H9 (cell line): ENCODE measurements at regions not wholly inside any gene's neighbourhood (a gene's known extent, or its start where the extent isn't known, plus 50 kb on each side); places are given as distances from the start of the nearest gene placed in this dataset.

Experiments used
- DNase-seq: peaks from one replicate; pipeline ENCODE4 v3.0.0-alpha.2; 2017
- H2AFZ ChIP-seq: one replicate; pipeline ENCODE4 v1.6.1; 2013; ENCODE audit warnings: mild to moderate bottlenecking, low read length, control low read depth, moderate library complexity
- H2AK5ac ChIP-seq: 2 replicates; pipeline ENCODE4 v1.6.1; 2013; ENCODE audit warnings: low read length, control low read depth, mixed read lengths; ENCODE audit not compliant: insufficient read length
- H2BK120ac ChIP-seq: one replicate; pipeline ENCODE4 v1.6.1; 2013; ENCODE audit warnings: low read depth, mild to moderate bottlenecking, low read length, control low read depth, inconsistent platforms; ENCODE audit not compliant: poor library complexity, severe bottlenecking
- H2BK12ac ChIP-seq: 2 replicates; pipeline ENCODE4 v1.6.1; 2013; ENCODE audit warnings: low read length, control low read depth, mixed read lengths, low read depth; ENCODE audit not compliant: insufficient read length
- H2BK15ac ChIP-seq: 2 replicates; pipeline ENCODE4 v1.6.1; 2013; ENCODE audit warnings: low read depth, low read length, control low read depth
- H2BK20ac ChIP-seq: one replicate; pipeline ENCODE4 v1.6.1; 2013; ENCODE audit warnings: low read depth, mild to moderate bottlenecking, low read length, control low read depth, inconsistent platforms; ENCODE audit not compliant: poor library complexity, severe bottlenecking
- H2BK5ac ChIP-seq: 2 replicates; pipeline ENCODE4 v1.6.1; 2013; ENCODE audit warnings: low read length, control low read depth, mixed read lengths; ENCODE audit not compliant: insufficient read length
- H3K14ac ChIP-seq: 2 replicates; pipeline ENCODE4 v1.6.1; 2013; ENCODE audit warnings: low read length, control low read depth; ENCODE audit not compliant: insufficient read depth
- H3K18ac ChIP-seq: 2 replicates; pipeline ENCODE4 v1.6.1; 2013; ENCODE audit warnings: low read depth, mild to moderate bottlenecking, mixed read lengths, low read length, control low read depth; ENCODE audit not compliant: insufficient read length
- H3K23ac ChIP-seq: 2 replicates; pipeline ENCODE4 v1.6.1; 2013; ENCODE audit warnings: low read length, control low read depth, mixed read lengths, low read depth; ENCODE audit not compliant: insufficient read length
- H3K23me2 ChIP-seq: 2 replicates; pipeline ENCODE4 v1.6.1; 2013; ENCODE audit warnings: low read depth, mild to moderate bottlenecking, mixed read lengths, low read length, control low read depth; ENCODE audit not compliant: insufficient read length, poor library complexity, severe bottlenecking
- H3K27ac ChIP-seq: 2 replicates; pipeline ENCODE4 v1.5.1; 2013; ENCODE audit warnings: low read length, control low read depth, mixed read lengths, low read depth; ENCODE audit not compliant: insufficient read length
- H3K27me3 ChIP-seq: 2 replicates; pipeline ENCODE4 v1.6.1; 2013; ENCODE audit warnings: low read length, control low read depth, inconsistent platforms; ENCODE audit not compliant: insufficient read depth
- H3K4ac ChIP-seq: 2 replicates; pipeline ENCODE4 v1.6.1; 2013; ENCODE audit warnings: low read depth, mild to moderate bottlenecking, control low read depth, inconsistent platforms, low read length, moderate library complexity
- H3K4me1 ChIP-seq: 2 replicates; pipeline ENCODE4 v1.6.1; 2013; ENCODE audit warnings: low read length, control low read depth, inconsistent platforms; ENCODE audit not compliant: insufficient read depth
- H3K4me2 ChIP-seq: 2 replicates; pipeline ENCODE4 v1.6.1; 2013; ENCODE audit warnings: low read length, control low read depth, mixed read lengths; ENCODE audit not compliant: insufficient read length, insufficient read depth
- H3K56ac ChIP-seq: 2 replicates; pipeline ENCODE4 v1.6.1; 2013; ENCODE audit warnings: low read depth, mild to moderate bottlenecking, mixed read lengths, low read length, control low read depth; ENCODE audit not compliant: insufficient read length
- H3K79me1 ChIP-seq: 2 replicates; pipeline ENCODE4 v1.6.1; 2013; ENCODE audit warnings: low read depth, mild to moderate bottlenecking, moderate library complexity, low read length, control low read depth, inconsistent platforms; ENCODE audit not compliant: insufficient read depth, poor library complexity, severe bottlenecking
- H3K79me2 ChIP-seq: 2 replicates; pipeline ENCODE4 v1.6.1; 2013; ENCODE audit warnings: low read length, control low read depth, inconsistent platforms; ENCODE audit not compliant: insufficient read depth
- H3K9ac ChIP-seq: 2 replicates; pipeline ENCODE4 v1.6.1; 2013; ENCODE audit warnings: low read length, control low read depth, mixed read lengths; ENCODE audit not compliant: insufficient read length; ENCODE audit errors: extremely low read depth
- H3K9me3 ChIP-seq: one replicate; pipeline ENCODE4 v1.6.1; 2013; ENCODE audit warnings: low read depth, low read length, inconsistent platforms; ENCODE audit not compliant: control insufficient read depth
- H3T11ph ChIP-seq: one replicate; pipeline ENCODE4 v1.6.1; 2013; ENCODE audit warnings: mild to moderate bottlenecking, low read length, control low read depth, inconsistent platforms
- H4K20me1 ChIP-seq: one replicate; pipeline ENCODE4 v1.6.1; 2013; ENCODE audit not compliant: control insufficient read depth, insufficient read length, insufficient read depth
- H4K5ac ChIP-seq: 2 replicates; pipeline ENCODE4 v1.6.1; 2013; ENCODE audit warnings: low read depth, mild to moderate bottlenecking, mixed read lengths, low read length, control low read depth; ENCODE audit not compliant: insufficient read length
- H4K8ac ChIP-seq: replicated peaks from 2 replicates; pipeline ENCODE4 v1.6.1; 2013; ENCODE audit warnings: low read length, control low read depth, mixed read lengths, low read depth; ENCODE audit not compliant: insufficient read length
- H4K91ac ChIP-seq: 2 replicates; pipeline ENCODE4 v1.6.1; 2013; ENCODE audit warnings: low read depth, mild to moderate bottlenecking, moderate library complexity, mixed read lengths, low read length, control low read depth; ENCODE audit not compliant: insufficient read length
- H3K27ac Mint-ChIP-seq, 3 experiments: 2 replicates in 2 of 3; 3 replicates in 1 of 3; pipeline ENCODE4 v1.8.0; 2020 to 2021; ENCODE audit warnings: mixed read lengths in 3 of 3, mild to moderate bottlenecking in 1 of 3, moderate library complexity in 1 of 3
- H3K27me3 Mint-ChIP-seq: 2 replicates; pipeline ENCODE4 v1.8.0; 2021; ENCODE audit warnings: low read depth, mild to moderate bottlenecking, moderate library complexity, mixed read lengths
- H3K36me3 Mint-ChIP-seq, 3 experiments: 2 replicates in 2 of 3; 3 replicates in 1 of 3; pipeline ENCODE4 v1.8.0; 2020 to 2021; ENCODE audit warnings: low read depth in 3 of 3, mixed read lengths in 3 of 3; ENCODE audit not compliant: insufficient read depth in 1 of 3
- H3K4me1 Mint-ChIP-seq, 2 experiments: 2 replicates each; pipeline ENCODE4 v1.8.0; 2020; ENCODE audit warnings: mixed read lengths in 2 of 2
- H3K4me3 Mint-ChIP-seq, 2 experiments: 2 replicates in 1 of 2; 3 replicates in 1 of 2; pipeline ENCODE4 v1.8.0; 2020 to 2021; ENCODE audit warnings: mild to moderate bottlenecking in 2 of 2, mixed read lengths in 2 of 2, moderate library complexity in 1 of 2
- H3K9me3 Mint-ChIP-seq, 2 experiments: 2 replicates in 1 of 2; 3 replicates in 1 of 2; pipeline ENCODE4 v1.8.0; 2020; ENCODE audit warnings: mild to moderate bottlenecking in 2 of 2, mixed read lengths in 2 of 2, moderate library complexity in 1 of 2
- WGBS: extraction: QIAGEN DNeasy Blood & Tissue Kit; methylation state at CpG from one replicate; pipeline ENCODE4 v1.1.7; 2013; ENCODE audit warnings: missing lambda C conversion rate, low lambda C conversion rate, mixed read lengths; ENCODE audit not compliant: insufficient read length; ENCODE audit errors: extremely low coverage; 5-methylcytosine and 5-hydroxymethylcytosine counted together
- TF ChIP-seq, protein P1 (sequence below): fragments of 200-600 bp; sonication (generic); conservative IDR thresholded peaks from 3 replicates; pipeline ENCODE4 v1.8.0; 2021; ENCODE audit warnings: antibody characterized with exemption, mild to moderate bottlenecking

DNA sequence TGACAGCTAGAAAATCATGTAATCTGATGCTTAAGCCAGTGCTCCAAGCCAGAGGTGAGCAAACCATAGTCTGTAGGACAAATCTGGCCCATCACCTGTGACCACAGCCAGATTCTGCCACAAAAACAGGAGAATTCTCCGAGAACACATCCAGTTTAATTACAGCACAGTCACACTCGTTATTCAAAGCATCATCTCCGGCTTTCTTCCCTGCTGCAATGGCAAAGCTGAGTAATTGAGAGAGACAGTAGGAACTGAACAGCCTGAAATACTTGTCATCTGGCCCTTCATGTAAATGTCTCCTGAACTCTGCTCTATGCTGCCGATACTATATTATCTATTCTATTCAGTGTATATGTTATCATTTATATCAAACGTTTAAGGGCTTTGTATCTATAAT lies 121.4 kb upstream of the FOXF1 start:
- Histone ChIP-seq H3K9me3 (no peaks in the 10 kb centered on the region), H3K4me1 (0 out of 2 replicates have a peak, but pooled peaks cover under 1% of the 10 kb centered on the region), H2AFZ (no peak overlapping the region), H2AK5ac (no peak overlapping the region), H3K23me2 (no peaks in the 10 kb centered on the region), H4K8ac (no peak overlapping the region), H3K14ac (no peak overlapping the region), H3K4me2 (no peak overlapping the region), H2BK5ac (no peak overlapping the region), H3K23ac (no peak overlapping the region), H3K18ac (no peak overlapping the region), H4K91ac (no peak overlapping the region), H2BK15ac (no peak overlapping the region), H3K27me3 (no peaks in the 10 kb centered on the region), H4K20me1 (no peaks in the 10 kb centered on the region), H3K79me1 (no peaks in the 10 kb centered on the region), H3K9ac (no peak overlapping the region), H4K5ac (no peak overlapping the region), H2BK12ac (no peak overlapping the region), H3K27ac (no peak overlapping the region), H2BK120ac (no peak overlapping the region), H3K4ac (no peak overlapping the region), H3K56ac (no peak overlapping the region), H2BK20ac (no peak overlapping the region), H3T11ph (no peak overlapping the region), H3K79me2 (no peaks in the 10 kb centered on the region)
- Mint-ChIP-seq H3K27ac (no peak overlapping the region), H3K9me3 (no peaks in the 10 kb centered on the region; a peak in 1 of 5 replicates), H3K4me1 (peaks cover 0 to 5% of the 10 kb centered on the region in 2 experiments; a peak in 2 of 4 replicates), H3K36me3 (no peaks in the 10 kb centered on the region), H3K4me3 (no peak overlapping the region), H3K27me3 (peaks cover 11% of the 10 kb centered on the region)
- no peak for DNase-seq
- no CpG with 5 or more reads among the region's 5 CpGs for WGBS
- TF ChIP-seq, protein P1, sequence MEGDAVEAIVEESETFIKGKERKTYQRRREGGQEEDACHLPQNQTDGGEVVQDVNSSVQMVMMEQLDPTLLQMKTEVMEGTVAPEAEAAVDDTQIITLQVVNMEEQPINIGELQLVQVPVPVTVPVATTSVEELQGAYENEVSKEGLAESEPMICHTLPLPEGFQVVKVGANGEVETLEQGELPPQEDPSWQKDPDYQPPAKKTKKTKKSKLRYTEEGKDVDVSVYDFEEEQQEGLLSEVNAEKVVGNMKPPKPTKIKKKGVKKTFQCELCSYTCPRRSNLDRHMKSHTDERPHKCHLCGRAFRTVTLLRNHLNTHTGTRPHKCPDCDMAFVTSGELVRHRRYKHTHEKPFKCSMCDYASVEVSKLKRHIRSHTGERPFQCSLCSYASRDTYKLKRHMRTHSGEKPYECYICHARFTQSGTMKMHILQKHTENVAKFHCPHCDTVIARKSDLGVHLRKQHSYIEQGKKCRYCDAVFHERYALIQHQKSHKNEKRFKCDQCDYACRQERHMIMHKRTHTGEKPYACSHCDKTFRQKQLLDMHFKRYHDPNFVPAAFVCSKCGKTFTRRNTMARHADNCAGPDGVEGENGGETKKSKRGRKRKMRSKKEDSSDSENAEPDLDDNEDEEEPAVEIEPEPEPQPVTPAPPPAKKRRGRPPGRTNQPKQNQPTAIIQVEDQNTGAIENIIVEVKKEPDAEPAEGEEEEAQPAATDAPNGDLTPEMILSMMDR, result no peak
